C4-2B (cell line): ENCODE measurements at regions not wholly inside any gene's neighbourhood (a gene's known extent, or its start where the extent isn't known, plus 50 kb on each side); places are given as distances from the start of the nearest gene placed in this dataset.

Source experiments
- H3K27ac ChIP-seq: fragments of 450-650 bp; 2 replicates; pipeline ENCODE4 v1.5.1; 2017
- ZFX ChIP-seq: fragments of 450-650 bp; IDR thresholded peaks from 2 replicates; pipeline ENCODE4 v1.6.1; 2017
- TF ChIP-seq, protein P1 (sequence below): fragments of 450-650 bp; conservative IDR thresholded peaks from 2 replicates; pipeline ENCODE4 v1.5.1; 2017; ENCODE audit warnings: mild to moderate bottlenecking

DNA sequence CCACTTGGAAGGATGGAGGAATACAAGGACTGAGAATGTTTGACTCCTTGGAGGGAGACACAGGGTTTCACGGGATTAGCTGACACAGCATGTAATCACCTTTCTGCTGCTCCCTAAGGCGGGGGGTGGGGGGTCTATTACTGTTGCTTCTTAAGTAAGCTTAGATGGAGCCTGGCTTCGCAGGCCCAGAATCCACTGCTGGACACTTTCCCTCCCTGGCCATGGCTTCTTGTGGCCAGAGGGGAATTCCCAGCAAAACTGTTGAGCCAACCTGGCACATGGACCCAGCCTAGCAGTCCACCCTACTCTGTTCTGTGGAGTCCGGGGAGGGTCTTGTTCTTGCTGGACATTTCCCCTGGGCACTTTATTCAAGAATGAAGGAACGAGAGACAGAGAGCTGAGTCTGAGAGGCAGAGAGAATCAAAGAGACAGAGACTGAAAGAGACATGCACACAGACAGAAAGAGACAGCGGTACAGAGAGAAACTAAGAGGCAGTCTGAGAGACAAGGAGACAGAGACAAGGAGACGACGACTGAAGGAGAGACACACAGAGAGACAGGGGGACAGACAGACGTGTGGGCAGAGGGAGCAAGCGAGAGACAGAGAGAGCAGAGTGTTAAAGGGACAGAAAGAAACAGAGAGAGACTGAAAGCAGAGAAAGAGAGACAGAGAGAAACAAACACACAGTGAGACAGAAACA lies 55.6 kb upstream of the DLG1 start:
- no peak for TF ChIP-seq ZFX
- TF ChIP-seq, protein P1, sequence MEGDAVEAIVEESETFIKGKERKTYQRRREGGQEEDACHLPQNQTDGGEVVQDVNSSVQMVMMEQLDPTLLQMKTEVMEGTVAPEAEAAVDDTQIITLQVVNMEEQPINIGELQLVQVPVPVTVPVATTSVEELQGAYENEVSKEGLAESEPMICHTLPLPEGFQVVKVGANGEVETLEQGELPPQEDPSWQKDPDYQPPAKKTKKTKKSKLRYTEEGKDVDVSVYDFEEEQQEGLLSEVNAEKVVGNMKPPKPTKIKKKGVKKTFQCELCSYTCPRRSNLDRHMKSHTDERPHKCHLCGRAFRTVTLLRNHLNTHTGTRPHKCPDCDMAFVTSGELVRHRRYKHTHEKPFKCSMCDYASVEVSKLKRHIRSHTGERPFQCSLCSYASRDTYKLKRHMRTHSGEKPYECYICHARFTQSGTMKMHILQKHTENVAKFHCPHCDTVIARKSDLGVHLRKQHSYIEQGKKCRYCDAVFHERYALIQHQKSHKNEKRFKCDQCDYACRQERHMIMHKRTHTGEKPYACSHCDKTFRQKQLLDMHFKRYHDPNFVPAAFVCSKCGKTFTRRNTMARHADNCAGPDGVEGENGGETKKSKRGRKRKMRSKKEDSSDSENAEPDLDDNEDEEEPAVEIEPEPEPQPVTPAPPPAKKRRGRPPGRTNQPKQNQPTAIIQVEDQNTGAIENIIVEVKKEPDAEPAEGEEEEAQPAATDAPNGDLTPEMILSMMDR: no peak
- H3K27ac ChIP-seq: no peak overlapping the region

DNA sequence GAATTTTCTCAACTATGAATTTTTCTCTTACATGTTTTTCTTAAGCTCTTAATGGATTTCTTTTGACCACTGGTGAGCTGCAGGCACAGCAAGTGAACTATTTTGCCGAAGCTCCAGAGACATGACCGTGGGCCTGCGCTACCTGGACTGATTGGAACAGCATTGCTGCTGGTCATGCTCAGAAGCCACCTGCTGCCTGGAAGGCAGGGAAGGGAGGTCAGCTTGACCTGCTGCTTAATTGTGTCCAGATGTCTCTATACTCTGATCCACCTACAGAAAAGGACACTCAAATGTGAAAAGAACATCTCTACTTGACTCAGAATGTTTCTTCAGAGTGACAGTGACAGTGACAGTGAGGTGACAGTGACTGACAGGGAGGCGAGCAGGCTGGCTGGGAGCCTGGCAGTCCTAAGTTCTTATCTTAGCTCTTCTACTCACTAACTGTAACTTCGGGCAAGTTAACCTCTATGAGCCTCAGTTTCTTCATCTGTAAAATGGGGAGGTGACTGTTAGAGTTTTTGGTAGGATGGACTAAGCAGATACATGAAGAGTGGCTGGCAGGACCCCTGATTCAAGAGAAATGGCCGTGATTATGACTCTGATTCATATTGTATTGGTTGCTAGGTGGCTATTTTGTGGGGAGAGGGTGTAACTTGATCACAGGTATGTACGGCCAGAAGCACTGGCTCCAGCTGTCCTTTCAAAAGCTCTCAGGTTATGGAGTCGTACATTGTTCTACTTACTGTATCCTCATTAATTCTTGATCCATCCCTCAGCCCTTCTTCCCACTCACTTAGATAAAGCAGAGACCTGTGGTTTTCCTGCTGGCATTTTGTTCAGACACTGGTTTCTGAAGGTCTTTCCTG lies 54.8 kb upstream of the DLG1 start:
- peak overlapping the region; percentile 1; the same call in 1 of the 2 replicates for H3K27ac ChIP-seq
- no peak for TF ChIP-seq ZFX

DNA sequence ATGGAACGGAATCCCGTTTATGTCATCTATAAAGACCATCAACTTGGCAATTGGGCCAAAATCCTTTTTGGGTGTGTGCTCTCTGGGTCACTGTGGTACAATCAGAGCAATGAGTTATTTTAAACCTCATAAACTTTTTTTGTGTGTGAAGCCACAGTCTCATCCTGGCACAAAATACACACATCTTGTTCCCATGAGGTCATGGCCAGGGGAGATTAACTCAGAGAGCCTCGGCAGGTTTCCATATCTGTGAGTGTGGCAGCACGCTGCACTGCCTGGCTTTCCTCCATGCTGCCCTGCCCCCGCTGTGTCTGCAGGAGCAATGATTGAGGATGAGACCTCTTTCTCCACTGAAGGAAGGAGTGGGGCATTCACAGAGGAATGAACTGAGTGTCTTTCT lies 54.0 kb upstream of the DLG1 start:
- TF ChIP-seq ZFX: no peak
- TF ChIP-seq, protein P1: no peak
- peak overlapping the region; percentile 2; the same call in 1 of the 2 replicates for H3K27ac ChIP-seq

DNA sequence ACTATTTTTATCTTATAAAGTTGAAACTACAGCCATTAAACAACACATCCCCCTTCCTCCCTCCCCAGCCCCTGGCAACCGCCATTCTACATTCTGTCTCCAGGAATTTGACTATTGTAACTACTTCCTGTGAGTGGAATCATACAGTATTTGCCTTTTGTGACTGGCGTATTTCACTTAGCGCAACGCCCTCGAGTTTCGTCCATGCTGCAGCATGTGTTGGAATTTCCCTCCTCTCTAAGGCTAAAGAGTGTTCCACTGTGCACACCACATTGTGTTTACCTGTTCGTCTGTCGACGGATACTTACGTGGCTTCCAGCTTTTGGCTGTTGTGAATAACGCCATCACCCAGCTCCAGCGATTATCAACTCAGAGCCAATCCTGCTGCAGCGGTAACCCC lies 52.0 kb upstream of the DLG1 start:
- no peak for TF ChIP-seq ZFX
- TF ChIP-seq, protein P1: no peak
- H3K27ac ChIP-seq: no peak overlapping the region

DNA sequence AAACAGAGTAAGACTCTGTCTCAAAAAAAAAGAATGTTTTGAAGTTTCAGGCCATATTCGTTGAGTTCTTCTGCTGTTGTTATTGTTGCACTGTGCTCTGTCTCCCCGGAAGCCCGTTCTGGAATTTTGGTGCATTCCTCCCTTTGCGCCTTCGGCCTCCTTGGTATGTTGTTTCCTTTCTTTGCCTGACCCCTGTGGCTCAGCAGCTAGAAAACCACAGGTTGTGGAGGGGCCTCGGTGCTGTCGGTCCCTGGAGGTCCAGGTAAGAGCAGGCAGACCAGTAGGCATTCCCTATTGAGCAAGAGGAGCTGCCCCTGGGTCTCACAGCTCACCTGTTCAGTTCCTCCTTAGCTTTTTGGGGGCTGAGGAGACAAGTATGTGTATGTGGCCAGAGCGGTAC lies 51.0 kb upstream of the DLG1 start:
- TF ChIP-seq, protein P1: no peak
- TF ChIP-seq ZFX: no peak
- H3K27ac ChIP-seq: no peak overlapping the region
